OCI-LY7 (cell line): ENCODE measurements at regions not wholly inside any gene's neighbourhood (a gene's known extent, or its start where the extent isn't known, plus 50 kb on each side); places are given as distances from the start of the nearest gene placed in this dataset.

ENCODE experiments used
- BruUV-seq: library from RNA; stranded (reverse); fragments of 400-500 nt; replicated peaks from 2 replicates; lab custom pipeline; 2021; lab: Mats Ljungman, UMichigan
- CTCF ChIA-PET: fragments of 300-600 bp; sonication (Branson Sonifier 250); formaldehyde crosslinking; loops from one replicate; lab custom pipeline; 2022; ENCODE audit warnings: antibody characterized with exemption; ENCODE audit not compliant: unreplicated experiment; lab: Charles Lee
- POLR2A ChIA-PET: fragments of 300-600 bp; sonication (Branson Sonifier 250); formaldehyde crosslinking; loops from one replicate; lab custom pipeline; 2022; ENCODE audit warnings: antibody characterized with exemption; lab: Charles Lee
- DNase-seq: peaks from one replicate; pipeline ENCODE4 v3.0.0-alpha.2; 2015; ENCODE audit warnings: low spot score
- H2AFZ ChIP-seq: fragments of 200-600 bp; sonication (generic), shearing (Covaris generic); 2 replicates; pipeline ENCODE4 v1.6.1; 2014; ENCODE audit warnings: mild to moderate bottlenecking, antibody characterized with exemption, low read length, moderate library complexity
- H3K27ac ChIP-seq: fragments of 200-600 bp; sonication (generic); 2 replicates; pipeline ENCODE4 v1.5.1; 2014; ENCODE audit warnings: mixed run types, low read depth, mild to moderate bottlenecking, moderate library complexity, low read length, inconsistent platforms; ENCODE audit not compliant: poor library complexity, severe bottlenecking
- H3K36me3 ChIP-seq: fragments of 200-600 bp; sonication (generic); 2 replicates; pipeline ENCODE4 v1.6.1; 2014; ENCODE audit warnings: mild to moderate bottlenecking, antibody characterized with exemption, low read length, moderate library complexity, mixed read lengths; ENCODE audit not compliant: insufficient read depth
- H3K4me1 ChIP-seq: fragments of 200-600 bp; sonication (generic); 2 replicates; pipeline ENCODE4 v1.5.1; 2014; ENCODE audit warnings: mild to moderate bottlenecking, low read length; ENCODE audit not compliant: insufficient read depth, poor library complexity, severe bottlenecking
- H3K4me2 ChIP-seq: fragments of 200-600 bp; sonication (generic); 2 replicates; pipeline ENCODE4 v1.6.1; 2014; ENCODE audit warnings: mild to moderate bottlenecking, low read length
- H3K4me3 ChIP-seq: fragments of 200-600 bp; sonication (generic); 2 replicates; pipeline ENCODE4 v1.5.1; 2014; ENCODE audit warnings: mild to moderate bottlenecking, low read depth, low read length; ENCODE audit not compliant: poor library complexity, severe bottlenecking
- H3K79me2 ChIP-seq: fragments of 200-600 bp; sonication (generic); 2 replicates; pipeline ENCODE4 v1.6.1; 2016; ENCODE audit warnings: low read depth, mild to moderate bottlenecking, low read length, moderate library complexity, mixed read lengths; ENCODE audit not compliant: insufficient read depth
- H3K9me2 ChIP-seq: fragments of 200-600 bp; sonication (generic); 2 replicates; pipeline ENCODE4 v1.6.1; 2016; ENCODE audit warnings: mild to moderate bottlenecking, low read length, mixed read lengths; ENCODE audit not compliant: insufficient read depth
- H3K9me3 ChIP-seq: fragments of 200-600 bp; sonication (generic); 2 replicates; pipeline ENCODE4 v1.6.1; 2014; ENCODE audit warnings: mild to moderate bottlenecking, mixed run types, low read length, mixed read lengths
- H4K20me1 ChIP-seq: fragments of 200-600 bp; sonication (generic); 2 replicates; pipeline ENCODE4 v1.6.1; 2014; ENCODE audit warnings: mild to moderate bottlenecking, antibody characterized with exemption, low read length, moderate library complexity, mixed read lengths; ENCODE audit not compliant: insufficient read depth
- EZH2phosphoT487 ChIP-seq: fragments of 200-600 bp; sonication (generic); IDR thresholded peaks from 2 replicates; pipeline ENCODE4 v1.6.1; 2018; ENCODE audit warnings: low read depth, borderline replicate concordance, mild to moderate bottlenecking, mixed run types, antibody characterized with exemption, low read length, moderate library complexity, mixed read lengths
- intact Hi-C: fragments of 100-400 bp; cut with micrococcal nuclease; formaldehyde crosslinking; loops from one replicate; pipeline ENCODE4 v1.10.0; 2022; ENCODE audit not compliant: unreplicated experiment
- TF ChIP-seq, protein P1 (sequence below): fragments of 200-600 bp; sonication (generic); conservative IDR thresholded peaks from 2 replicates; pipeline ENCODE4 v1.5.1; 2014; ENCODE audit warnings: mild to moderate bottlenecking, antibody characterized with exemption, low read length, moderate library complexity, mixed read lengths

DNA sequence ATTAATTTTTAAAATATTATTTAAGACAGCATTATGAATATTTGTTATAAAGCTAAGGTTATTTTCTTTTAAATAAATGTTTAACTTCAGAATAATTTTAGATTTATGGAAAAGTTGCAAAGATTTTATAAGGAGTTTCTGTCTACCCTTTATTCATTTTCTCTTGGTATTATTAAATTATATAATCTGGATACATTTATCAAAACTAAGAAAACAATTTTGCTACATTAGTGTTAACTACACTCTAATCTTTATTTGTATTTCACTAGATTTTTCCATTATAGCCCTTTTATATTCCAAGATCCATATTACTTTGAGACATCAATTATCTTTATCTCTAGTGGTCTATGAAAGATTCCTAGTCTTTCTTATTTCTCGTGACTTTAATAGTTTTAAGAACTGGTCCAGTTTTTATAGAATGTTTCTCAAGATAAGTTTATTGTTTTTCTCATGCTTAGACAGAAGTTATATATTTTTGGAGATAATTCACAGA, 1243.7 kb upstream of the PCDH9 start:
- CTCF ChIA-PET: no interaction called here
- no peak overlapping the region for H3K4me3 ChIP-seq

DNA sequence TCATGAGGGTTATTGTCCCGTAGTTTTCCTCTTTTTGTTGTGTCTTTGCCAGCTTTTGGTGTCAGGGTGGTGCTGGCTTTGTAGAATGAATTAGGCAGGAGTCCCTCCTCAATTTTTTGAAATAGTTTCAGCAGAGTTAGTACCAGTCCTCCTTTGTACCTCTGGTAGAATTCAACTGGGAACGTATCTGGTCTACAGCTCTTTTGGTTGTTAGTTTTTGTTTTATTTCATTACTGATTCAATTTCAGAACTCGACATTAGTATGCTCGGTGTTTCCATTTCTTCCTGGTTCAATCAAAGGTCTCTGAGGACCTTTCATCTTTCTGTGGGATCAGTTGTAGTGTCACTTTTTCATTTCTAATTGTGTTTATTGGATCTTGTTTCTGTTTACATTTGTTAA, 1237.0 kb upstream of the PCDH9 start:
- no peaks in the 10 kb centered on the region for H3K9me2 ChIP-seq
- no peaks in the 10 kb centered on the region for H3K36me3 ChIP-seq
- H3K4me3 ChIP-seq: no peak overlapping the region
- H3K79me2 ChIP-seq: no peaks in the 10 kb centered on the region
- intact Hi-C loops: no loop called here
- CTCF ChIA-PET: no interaction called here
- H3K4me1 ChIP-seq: no peaks in the 10 kb centered on the region
- POLR2A ChIA-PET: interaction anchor here (0.6 kb wide), 1 partner anchor 880 kb away, joined by 4 read pairs; no protein-coding TSS in a partner anchor
- no peak overlapping the region for H2AFZ ChIP-seq
- no peak overlapping the region for H3K4me2 ChIP-seq
- H4K20me1 ChIP-seq: no peaks in the 10 kb centered on the region
- no peak for DNase-seq
- BruUV-seq: no TSS peak
- no peaks in the 10 kb centered on the region for H3K9me3 ChIP-seq
- no peak for TF ChIP-seq EZH2phosphoT487
- TF ChIP-seq, protein P1, sequence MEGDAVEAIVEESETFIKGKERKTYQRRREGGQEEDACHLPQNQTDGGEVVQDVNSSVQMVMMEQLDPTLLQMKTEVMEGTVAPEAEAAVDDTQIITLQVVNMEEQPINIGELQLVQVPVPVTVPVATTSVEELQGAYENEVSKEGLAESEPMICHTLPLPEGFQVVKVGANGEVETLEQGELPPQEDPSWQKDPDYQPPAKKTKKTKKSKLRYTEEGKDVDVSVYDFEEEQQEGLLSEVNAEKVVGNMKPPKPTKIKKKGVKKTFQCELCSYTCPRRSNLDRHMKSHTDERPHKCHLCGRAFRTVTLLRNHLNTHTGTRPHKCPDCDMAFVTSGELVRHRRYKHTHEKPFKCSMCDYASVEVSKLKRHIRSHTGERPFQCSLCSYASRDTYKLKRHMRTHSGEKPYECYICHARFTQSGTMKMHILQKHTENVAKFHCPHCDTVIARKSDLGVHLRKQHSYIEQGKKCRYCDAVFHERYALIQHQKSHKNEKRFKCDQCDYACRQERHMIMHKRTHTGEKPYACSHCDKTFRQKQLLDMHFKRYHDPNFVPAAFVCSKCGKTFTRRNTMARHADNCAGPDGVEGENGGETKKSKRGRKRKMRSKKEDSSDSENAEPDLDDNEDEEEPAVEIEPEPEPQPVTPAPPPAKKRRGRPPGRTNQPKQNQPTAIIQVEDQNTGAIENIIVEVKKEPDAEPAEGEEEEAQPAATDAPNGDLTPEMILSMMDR: no peak
- H3K27ac ChIP-seq: no peak overlapping the region

More for the DNA sequence above, 1243.7 kb upstream of the PCDH9 start:
- no peaks in the 10 kb centered on the region for H3K36me3 ChIP-seq
- no peaks in the 10 kb centered on the region for H3K9me2 ChIP-seq
- no peaks in the 10 kb centered on the region for H3K9me3 ChIP-seq
- no peak overlapping the region for H2AFZ ChIP-seq
- no peak overlapping the region for H3K4me2 ChIP-seq
- no peak for TF ChIP-seq EZH2phosphoT487
- TF ChIP-seq, protein P1: no peak
- intact Hi-C loops: no loop called here
- H3K27ac ChIP-seq: no peak overlapping the region
- POLR2A ChIA-PET: interaction anchor here (0.6 kb wide), 1 partner anchor 442 kb away, joined by 7 read pairs; no protein-coding TSS in a partner anchor
- no peaks in the 10 kb centered on the region for H4K20me1 ChIP-seq
- no TSS peak for BruUV-seq
- H3K4me1 ChIP-seq: no peaks in the 10 kb centered on the region
- no peak for DNase-seq
- H3K79me2 ChIP-seq: no peaks in the 10 kb centered on the region

DNA sequence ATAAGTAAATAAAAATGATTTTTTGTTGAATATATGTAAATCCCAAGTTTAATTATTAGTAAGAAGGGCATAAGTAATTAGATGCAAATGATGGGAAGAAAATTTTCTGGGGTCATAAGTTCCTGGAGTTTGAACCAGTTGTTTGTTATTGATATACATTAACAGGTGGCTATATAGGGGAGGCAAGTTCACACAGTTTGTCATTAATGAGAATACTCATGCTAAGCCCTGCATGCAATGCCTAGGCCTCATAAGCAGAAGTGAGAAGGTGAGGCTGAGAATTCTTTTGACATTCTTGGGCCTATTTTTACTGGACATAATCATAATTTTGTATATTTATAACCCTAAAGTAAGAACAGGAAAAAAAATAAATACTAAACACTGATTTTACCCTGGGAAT, 1210.7 kb upstream of the PCDH9 start:
- POLR2A ChIA-PET: no interaction called here
- intact Hi-C loops: no loop called here
- CTCF ChIA-PET: no interaction called here
- H3K9me3 ChIP-seq: no peaks in the 10 kb centered on the region
- DNase-seq: no peak
- no peak overlapping the region for H3K4me2 ChIP-seq
- H3K36me3 ChIP-seq: no peaks in the 10 kb centered on the region
- no peak overlapping the region for H3K4me3 ChIP-seq
- H2AFZ ChIP-seq: no peak overlapping the region
- no peaks in the 10 kb centered on the region for H4K20me1 ChIP-seq
- H3K27ac ChIP-seq: no peak overlapping the region
- H3K79me2 ChIP-seq: no peaks in the 10 kb centered on the region
- no peak for TF ChIP-seq EZH2phosphoT487
- TF ChIP-seq, protein P1: no peak
- H3K9me2 ChIP-seq: no peaks in the 10 kb centered on the region
- no TSS peak for BruUV-seq
- no peaks in the 10 kb centered on the region for H3K4me1 ChIP-seq
